AG09319 (cell line): ENCODE measurements at regions not wholly inside any gene's neighbourhood (a gene's known extent, or its start where the extent isn't known, plus 50 kb on each side); places are given as distances from the start of the nearest gene placed in this dataset.

Source experiments
- DNase-seq: peaks from one replicate; pipeline ENCODE4 v3.0.0-alpha.2; 2010; ENCODE audit warnings: low read depth; ENCODE audit errors: extremely low read depth
- CTCF ChIP-seq: IDR thresholded peaks from 2 replicates; pipeline ENCODE4 v1.5.1; 2011; ENCODE audit warnings: low read depth, mild to moderate bottlenecking, inconsistent platforms, low read length, moderate library complexity

- TF ChIP-seq CTCF: no peak
- DNase-seq: no peak
Measured at GRCh38 chr2:121014876-121015275, 270.1 kb downstream of the TFCP2L1 start.

DNA sequence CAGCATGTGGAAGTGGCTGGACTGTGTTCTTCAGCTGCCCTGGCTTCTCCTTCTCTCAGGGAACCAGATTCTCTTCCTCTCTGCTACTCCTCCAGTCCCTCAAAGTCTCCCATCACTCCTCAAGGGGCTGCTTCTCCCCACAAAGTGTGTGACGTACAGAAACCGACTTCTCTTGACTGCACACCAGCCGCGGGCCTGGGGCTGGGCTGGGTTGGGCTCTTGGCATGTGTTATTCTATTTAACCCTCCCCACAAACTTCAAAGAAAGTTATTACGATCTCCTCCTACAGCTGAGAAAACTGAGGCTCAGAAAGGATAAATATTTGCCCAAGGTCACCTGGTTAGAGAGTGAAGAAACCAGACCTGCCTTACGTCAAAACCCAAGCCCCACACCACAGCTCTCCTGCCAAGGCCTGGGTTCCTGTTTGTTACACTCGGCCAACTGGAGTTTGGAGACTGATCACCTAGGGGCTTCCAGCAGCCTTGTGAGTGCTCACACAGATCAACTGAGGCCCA is 269.0 kb downstream of the TFCP2L1 start:
- TF ChIP-seq CTCF: no peak
- DNase-seq: no peak

- DNase-seq: no peak
- no peak for TF ChIP-seq CTCF
Measured at GRCh38 chr2:121017396-121017795, 267.6 kb downstream of the TFCP2L1 start.

GRCh38 chr2:121018136-121019061 is 266.6 kb downstream of the TFCP2L1 start:
- DNase-seq: no peak

GRCh38 chr2:121019071-121019470 is 265.9 kb downstream of the TFCP2L1 start:
- no peak for TF ChIP-seq CTCF
- DNase-seq: no peak

More at GRCh38 chr2:121018136-121019061, 266.6 kb downstream of the TFCP2L1 start:
- TF ChIP-seq CTCF: no peak

DNA sequence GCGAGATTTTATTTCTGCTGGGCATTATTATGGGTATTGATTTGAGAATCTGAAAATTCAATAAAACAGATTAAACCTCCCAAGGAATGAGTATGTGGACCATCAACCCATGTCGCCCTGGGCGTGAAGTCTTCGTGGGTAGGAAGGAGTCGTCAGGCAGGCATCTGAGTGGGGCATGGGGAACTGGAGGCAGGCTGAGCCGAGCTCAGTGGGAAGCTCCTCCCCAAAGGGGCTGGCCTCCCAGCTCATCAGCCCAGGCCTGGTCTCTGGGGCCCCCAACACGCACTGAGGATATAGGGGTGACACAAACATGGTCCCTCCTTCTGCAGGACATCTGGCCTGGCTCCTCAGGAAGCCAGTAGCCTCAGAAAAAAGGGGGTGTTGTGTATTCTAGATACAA is 265.2 kb downstream of the TFCP2L1 start:
- TF ChIP-seq CTCF: no peak

DNA sequence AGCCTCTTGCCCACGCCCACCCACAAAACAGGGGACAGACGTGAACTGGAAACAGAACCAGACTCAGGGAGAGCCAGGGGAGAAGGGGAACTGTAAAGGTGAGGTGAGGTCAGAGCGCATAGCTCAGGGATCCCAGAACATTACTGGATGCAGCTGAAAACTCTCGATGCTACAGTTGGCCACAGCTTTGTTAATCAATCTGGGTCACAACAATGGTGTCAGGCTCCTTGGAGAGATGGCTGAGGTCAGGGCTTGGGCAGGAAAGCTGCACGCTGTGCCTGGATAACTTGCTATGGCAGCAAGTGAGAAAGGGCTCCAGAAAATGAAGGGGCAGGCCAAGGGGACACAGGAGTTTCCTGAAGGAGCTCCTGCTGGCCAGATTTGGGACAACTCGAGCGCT is 263.3 kb downstream of the TFCP2L1 start:
- no peak for TF ChIP-seq CTCF
- DNase-seq: no peak

More for the DNA sequence above, 265.2 kb downstream of the TFCP2L1 start:
- DNase-seq: no peak
